Stimulated activated CD4-positive, alpha-beta T cell treated with anti-CD3 and anti-CD28 coated beads, TNF-alpha, amount 100 ng/mL, for 48 hours (primary cell): ENCODE measurements at regions not wholly inside any gene's neighbourhood (a gene's known extent, or its start where the extent isn't known, plus 50 kb on each side); places are given as distances from the start of the nearest gene placed in this dataset.

Experiments
- DNase-seq, 3 donors: peaks; one replicate each; pipeline ENCODE4 v3.0.0-alpha.2; 2020; ENCODE audit warnings: low read depth in 3 of 3

DNA sequence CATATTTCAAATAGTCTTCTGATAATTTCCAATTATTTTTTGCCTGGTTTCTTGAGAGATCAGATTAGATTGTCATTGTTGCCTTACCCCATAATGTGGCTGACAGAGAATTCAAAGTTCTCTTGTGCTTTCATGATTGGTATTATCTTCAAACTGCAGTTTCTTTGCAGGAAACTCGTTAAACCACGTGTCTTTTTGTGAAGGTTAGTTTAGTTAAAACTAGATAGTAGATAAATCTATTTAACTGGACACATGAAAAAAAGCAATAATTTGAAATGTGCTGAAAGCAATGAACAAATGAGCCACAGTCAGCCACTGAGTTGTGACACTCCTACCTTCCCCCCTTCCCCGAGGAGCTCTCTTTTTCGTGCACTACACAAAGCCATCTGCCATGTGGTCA, 327.5 kb upstream of the UMPS start:
- no peak for DNase-seq

GRCh38 chr3:124404621-124405020, 325.6 kb upstream of the UMPS start:
- DNase-seq, result no peak

- no peak for DNase-seq
Observed at GRCh38 chr3:124407260-124407659, 323.0 kb upstream of the UMPS start.

DNA sequence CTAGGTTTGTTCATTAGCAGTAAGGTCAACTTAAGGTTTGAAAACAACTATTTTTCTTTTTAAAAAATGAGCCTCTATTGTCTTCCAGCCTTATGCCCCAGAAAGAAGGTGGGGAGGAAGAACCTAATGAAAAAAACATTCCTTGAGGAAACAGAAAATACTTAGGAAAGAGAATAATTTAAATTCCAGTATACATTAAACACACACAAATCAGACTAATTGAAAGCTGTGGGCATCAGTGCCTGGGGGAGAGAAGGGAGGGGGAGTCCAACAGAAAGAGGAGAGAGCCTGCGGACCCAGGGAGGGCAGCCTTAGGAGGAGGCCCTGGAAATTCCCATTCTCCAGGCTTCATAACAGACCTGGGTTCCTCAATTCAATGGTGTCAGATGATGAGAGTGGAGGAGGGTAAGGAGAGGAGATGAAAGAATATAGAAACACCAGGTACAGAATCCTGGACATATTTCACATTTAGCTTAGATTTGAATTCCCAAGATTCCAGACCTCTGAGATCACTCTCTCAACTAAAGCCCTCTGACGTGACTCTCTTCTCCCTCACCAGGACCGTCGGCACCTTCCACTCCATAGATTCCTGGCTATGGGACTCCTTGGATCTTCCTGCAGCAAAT, 320.5 kb upstream of the UMPS start:
- no peak for DNase-seq

DNA sequence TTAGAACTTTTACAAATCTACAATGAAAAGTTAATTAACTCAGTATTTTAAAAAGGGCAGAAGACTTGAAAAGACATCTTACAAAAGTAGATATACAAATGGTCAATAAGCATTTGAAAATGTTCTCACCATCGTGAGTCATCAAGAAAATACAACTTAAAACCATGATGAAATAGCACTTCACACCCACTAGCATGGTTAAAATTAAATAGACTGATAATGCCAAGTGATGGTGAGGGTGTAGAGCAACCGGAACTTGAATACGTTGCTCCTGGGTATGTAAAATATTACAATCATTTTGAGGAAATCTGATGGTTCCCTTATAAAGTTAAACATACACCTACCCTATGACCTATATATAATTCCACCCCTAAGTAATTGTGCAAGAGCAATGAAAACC, 319.8 kb upstream of the UMPS start:
- DNase-seq, result no peak

- no peak for DNase-seq
Observed at GRCh38 chr3:124411728-124412127, 318.5 kb upstream of the UMPS start.

GRCh38 chr3:124412644-124413043, 317.6 kb upstream of the UMPS start:
- no peak for DNase-seq

DNA sequence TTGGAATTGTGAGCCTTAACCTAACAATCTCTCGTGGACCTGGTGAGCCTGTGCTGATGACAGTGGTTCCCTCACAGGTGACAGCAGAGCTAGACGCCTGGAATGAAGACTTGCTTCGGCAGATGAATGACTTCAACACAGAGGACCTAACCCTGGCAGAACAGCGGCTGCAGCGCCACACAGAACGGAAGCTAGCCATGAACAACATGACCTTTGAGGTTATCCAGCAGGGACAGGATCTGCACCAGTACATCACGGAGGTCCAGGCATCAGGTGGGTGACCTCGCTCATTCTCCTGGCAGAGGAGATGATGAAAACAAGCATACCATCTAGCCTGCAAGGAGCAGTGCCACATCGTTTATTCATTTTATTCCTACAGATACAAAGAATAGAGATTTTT, 316.9 kb upstream of the UMPS start:
- no peak for DNase-seq

GRCh38 chr3:124413989-124414598, 316.2 kb upstream of the UMPS start:
- DNase-seq, result no peak

GRCh38 chr3:124415446-124415960, 314.7 kb upstream of the UMPS start:
- no peak for DNase-seq

DNA sequence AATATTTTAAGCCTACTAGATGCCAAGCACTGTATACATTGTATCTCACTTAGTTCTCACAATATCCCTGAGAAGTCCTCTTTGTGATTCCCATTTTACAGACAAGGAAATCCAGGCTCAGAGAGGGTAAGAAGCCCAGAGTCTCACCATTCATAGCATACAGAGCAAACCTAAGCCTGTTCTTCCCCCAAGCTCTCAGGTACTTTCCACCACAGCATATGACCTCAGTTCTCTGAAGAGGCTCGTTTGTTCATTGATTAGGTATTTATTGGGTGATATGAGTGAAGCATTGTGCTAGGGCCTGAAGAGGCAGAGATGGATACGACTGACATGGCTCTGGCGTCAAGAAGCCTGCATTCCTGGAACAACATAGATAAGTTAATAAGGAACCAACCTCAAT, 310.9 kb upstream of the UMPS start:
- no peak for DNase-seq

DNA sequence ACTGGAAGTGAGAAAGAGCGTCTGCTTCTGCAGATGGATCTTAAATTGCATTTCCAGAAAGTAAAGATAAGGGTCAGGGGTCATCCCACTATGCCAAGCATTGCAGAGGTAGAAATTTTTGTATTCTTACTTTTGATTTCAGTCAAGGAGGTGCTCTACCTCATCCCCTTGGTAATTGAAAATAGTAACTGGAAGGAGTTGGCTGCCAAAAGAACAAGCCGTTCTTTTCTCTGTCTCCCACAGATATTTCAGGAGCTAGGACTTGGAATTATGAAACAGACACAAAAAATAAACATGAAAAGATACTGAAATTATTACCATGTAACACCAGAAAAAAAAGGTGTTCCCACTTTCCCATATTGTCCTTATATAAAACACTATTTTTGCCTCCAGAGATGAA, 309.9 kb upstream of the UMPS start:
- DNase-seq, result no peak

DNA sequence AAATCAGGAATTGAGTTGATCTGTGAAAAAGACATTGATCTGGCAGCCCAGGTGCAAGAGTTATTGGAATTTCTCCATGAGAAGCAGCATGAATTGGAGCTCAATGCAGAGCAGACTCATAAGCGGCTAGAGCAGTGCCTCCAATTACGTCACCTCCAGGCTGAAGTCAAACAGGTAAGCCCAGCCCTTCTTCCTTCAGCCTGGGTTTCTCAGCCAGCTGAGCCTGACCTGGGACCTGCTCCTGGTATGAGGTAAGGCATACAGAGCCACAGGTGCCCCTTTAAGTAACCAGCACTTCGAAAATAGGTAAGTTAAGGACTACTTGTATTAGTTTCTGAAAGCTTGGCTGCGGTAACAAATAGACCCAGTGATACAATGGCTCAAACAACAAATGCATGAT, 307.4 kb upstream of the UMPS start:
- no peak for DNase-seq

- DNase-seq, result no peak
Observed at GRCh38 chr3:124424396-124424795, 305.9 kb upstream of the UMPS start.

DNA sequence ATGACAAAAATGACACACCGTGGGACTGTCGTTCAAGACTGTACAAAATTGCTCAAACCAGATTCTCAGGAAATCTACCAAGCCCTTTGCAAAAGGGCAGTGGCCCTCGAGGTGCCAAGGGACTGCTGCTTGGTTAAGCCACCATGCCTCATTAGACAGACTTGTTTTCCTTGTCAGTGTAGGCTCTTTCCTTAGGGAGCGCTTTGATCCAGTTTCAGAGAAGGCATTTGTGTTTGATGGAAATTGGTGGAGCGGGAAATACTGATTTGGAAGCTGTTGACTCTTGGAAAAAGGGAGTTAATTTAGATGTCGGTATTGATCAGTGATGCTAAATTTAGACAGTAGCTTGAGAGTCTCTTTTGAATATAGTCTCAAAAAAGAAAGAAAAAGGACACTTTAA, 304.3 kb upstream of the UMPS start:
- no peak for DNase-seq

DNA sequence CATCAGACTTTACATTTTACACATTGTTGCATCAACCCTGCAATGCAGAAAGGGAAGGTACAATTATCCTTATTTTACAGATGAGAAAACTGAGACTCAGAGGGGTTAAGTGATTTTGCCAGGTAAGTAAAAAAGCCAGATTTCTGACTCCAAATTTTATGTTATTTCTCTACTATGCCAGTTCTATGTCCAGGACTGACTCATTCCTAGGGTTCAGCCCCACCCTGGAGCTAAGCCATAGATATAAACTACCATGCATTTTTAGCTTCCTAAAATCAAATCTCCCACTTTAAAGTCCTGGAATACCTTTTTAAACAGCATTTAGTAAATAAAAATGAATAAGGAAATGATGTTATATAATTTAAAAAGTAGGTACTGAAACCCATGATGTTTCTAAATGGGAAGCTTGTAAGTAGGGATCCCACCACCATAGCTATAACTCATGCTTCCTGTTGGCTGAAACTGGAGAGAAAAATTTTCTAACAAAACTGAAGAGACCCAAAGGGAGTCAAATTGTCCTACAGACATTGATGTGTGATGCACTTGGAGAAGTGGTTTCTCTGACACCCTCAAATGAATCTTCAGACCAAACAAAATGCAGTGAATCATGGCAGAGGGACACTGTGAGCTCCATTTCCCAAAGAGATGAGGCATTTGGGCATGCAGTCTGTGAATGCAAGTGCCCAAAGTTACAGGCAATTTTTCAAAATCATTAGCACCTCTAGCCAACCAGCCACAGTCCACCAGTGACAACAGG, 301.7 kb upstream of the UMPS start:
- DNase-seq, result no peak

DNA sequence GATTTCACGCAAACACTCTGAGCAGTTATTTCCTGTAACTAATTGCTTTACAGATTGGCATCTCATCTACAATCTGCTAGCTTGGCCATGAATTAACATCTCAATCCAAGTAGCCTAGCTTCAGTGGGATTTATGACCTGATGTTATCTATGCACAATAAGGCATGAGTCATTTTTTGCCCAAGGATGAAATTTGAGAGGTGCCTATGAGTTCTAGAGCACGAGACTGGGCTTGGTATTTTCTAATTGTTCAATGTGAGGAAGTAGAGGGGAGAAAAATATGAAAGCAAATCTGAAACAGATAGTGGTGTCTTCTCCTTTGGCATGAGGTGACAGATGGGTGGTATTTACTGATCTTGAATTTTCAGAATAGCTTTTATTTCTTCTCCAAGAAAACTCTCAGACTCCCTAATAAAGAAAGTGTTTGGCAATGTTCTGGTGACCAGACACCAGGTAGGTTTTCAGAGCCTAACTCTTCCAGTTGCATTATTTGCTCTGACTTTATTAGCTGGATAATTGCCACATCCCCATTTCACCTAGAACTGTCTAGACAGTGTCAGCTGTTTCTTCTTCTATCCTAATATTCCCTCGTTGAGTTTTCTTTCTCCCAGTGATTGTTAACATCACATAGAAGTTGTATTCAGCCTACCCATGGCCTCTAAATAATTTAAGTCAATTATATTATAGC, 301.0 kb upstream of the UMPS start:
- DNase-seq, result no peak

GRCh38 chr3:124431331-124431994, 298.8 kb upstream of the UMPS start:
- DNase-seq, result no peak

DNA sequence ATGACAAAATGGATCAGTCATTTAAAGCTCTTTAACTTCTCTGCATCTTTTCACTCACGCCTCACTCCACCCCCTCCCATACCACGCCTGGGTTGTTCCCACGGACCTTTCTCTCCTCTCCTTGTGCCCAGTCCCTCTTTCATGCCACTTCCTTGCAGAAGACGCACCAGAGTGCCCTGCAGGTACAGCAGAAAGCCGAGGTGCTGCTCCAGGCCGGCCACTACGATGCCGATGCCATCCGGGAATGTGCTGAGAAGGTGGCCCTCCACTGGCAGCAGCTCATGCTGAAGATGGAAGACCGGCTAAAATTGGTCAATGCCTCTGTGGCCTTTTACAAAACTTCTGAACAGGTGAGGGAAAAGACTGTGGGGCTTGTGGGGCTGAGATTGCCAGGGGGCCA, 296.1 kb upstream of the UMPS start:
- DNase-seq, result no peak

DNA sequence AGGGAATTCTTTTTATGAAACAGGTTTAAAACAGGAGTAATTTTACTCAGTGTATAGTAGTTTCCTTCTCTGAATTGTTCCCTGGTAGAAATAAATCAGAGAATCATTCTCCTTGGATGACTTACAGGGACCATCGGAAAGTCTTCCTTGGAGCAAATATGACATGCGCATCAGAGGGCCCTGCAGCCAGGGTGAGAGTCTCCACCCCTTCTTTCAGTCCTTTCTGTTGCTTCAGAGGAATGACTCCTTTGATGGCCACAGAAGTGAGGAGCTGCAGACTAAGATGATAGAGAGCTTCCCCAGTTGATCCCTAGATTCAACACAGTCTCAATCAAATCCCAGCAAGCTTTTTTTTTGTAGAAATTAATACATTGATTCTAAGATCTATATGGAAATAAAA, 294.8 kb upstream of the UMPS start:
- DNase-seq, result no peak

GRCh38 chr3:124438813-124439212, 291.4 kb upstream of the UMPS start:
- no peak for DNase-seq

DNA sequence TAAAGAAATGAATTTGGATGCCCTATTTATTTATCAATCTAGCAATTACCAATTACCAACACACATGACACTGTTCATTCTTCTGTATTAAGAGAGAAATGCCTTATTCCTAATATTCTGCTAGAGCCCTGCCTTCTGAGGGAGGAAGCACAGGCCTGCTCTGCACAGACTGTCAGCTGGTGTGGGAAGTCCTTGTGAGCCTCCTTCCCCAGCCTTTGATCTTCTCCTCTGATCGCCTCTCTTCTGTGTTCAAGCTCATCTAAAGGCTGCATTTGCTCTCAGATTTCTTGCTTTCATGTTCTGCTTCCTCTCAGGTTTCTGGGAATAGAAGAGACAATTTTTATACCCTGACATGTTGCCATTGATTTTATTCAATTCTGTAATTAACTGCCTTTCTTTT, 290.6 kb upstream of the UMPS start:
- DNase-seq, result no peak
